ENCODE measurements at regions not wholly inside any gene's neighbourhood (a gene's known extent, or its start where the extent isn't known, plus 50 kb on each side); places are given as distances from the start of the nearest gene placed in this dataset.

DNA sequence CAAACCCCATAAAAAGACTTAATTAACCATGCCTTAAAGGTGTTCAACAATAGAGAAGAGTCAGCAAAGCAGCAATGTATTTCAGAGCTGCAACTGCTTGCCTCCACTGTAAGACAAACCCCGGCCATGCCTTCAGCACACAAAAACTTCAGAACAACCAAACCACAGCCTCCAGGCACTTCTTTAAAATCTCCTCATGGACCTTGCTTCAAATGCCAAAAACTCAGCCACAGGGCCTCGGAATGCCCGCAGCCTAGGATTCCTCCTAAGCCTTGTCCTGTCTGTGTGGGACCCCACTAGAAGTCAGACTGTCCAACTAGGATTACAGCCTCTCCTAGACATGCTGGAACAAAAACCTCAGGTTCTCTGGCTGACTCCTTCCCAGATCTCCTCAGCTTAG is 208.1 kb upstream of the DUSP10 start:
- TF ChIP-seq POLR2AphosphoS5 (IDR thresholded peaks at IDR 0.05) (no peak), POLR2A (IDR thresholded peaks at IDR 0.05) (no peak), EP300 (IDR thresholded peaks at IDR 0.05) (no peak)
- TF ChIP-seq, protein P1, sequence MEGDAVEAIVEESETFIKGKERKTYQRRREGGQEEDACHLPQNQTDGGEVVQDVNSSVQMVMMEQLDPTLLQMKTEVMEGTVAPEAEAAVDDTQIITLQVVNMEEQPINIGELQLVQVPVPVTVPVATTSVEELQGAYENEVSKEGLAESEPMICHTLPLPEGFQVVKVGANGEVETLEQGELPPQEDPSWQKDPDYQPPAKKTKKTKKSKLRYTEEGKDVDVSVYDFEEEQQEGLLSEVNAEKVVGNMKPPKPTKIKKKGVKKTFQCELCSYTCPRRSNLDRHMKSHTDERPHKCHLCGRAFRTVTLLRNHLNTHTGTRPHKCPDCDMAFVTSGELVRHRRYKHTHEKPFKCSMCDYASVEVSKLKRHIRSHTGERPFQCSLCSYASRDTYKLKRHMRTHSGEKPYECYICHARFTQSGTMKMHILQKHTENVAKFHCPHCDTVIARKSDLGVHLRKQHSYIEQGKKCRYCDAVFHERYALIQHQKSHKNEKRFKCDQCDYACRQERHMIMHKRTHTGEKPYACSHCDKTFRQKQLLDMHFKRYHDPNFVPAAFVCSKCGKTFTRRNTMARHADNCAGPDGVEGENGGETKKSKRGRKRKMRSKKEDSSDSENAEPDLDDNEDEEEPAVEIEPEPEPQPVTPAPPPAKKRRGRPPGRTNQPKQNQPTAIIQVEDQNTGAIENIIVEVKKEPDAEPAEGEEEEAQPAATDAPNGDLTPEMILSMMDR (IDR thresholded peaks at IDR 0.05): no peak

Data from stomach (tissue), 4 donors.